Stomach smooth muscle (tissue), 2 donors: ENCODE measurements at regions not wholly inside any gene's neighbourhood (a gene's known extent, or its start where the extent isn't known, plus 50 kb on each side); places are given as distances from the start of the nearest gene placed in this dataset.

Source experiments
- H3K27ac ChIP-seq: one replicate; pipeline ENCODE4 v1.7.0; 2013; ENCODE audit warnings: mild to moderate bottlenecking, low read length, inconsistent platforms
- H3K27me3 ChIP-seq, 2 donors: one replicate each; pipeline ENCODE4 v1.7.0; 2013; ENCODE audit warnings: low read length in 2 of 2; ENCODE audit not compliant: insufficient read depth in 2 of 2, control insufficient read depth in 1 of 2
- H3K36me3 ChIP-seq, 2 donors: one replicate each; pipeline ENCODE4 v1.7.0; 2013; ENCODE audit warnings: low read length in 2 of 2; ENCODE audit not compliant: control insufficient read depth in 2 of 2, insufficient read depth in 2 of 2
- H3K4me1 ChIP-seq: one replicate; pipeline ENCODE4 v1.7.0; 2013; ENCODE audit warnings: low read length; ENCODE audit not compliant: control insufficient read depth, insufficient read depth
- H3K4me3 ChIP-seq, 2 donors: one replicate each; pipeline ENCODE4 v1.7.0; 2013; ENCODE audit warnings: low read length in 2 of 2
- H3K9ac ChIP-seq, 2 donors: one replicate each; pipeline ENCODE4 v1.7.0; 2013; ENCODE audit warnings: low read length in 2 of 2, mild to moderate bottlenecking in 1 of 2
- H3K9me3 ChIP-seq, 2 donors: one replicate each; pipeline ENCODE4 v1.7.0; 2013; ENCODE audit warnings: low read length in 2 of 2; ENCODE audit not compliant: control insufficient read depth in 2 of 2
- donor health status: healthy.
- donor health status: Pancreatic carcinoma.

DNA sequence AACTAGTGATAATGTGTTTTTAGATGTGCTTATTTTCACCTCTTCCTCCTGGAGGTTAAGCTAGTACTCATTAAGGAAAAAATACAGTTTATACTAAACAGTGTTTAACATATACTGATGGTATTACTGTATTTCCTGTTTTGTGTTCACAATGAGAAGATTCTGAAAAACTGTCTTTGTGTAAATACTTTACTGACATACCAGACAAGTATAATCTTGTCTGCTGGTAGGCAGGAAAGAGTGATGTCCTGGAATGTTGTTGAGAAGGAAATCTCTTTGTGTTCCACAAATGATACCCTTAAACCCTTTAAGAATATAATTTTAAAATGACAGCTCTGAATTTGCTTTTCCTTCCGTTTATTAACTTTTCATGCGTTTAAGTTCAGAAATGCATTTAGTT is 205.5 kb upstream of the NUDT6 start:
- Histone ChIP-seq H3K4me3 (no peak overlapping the region), H3K9me3 (no peaks in the 10 kb centered on the region), H3K27ac (no peak overlapping the region), H3K27me3 (no peaks in the 10 kb centered on the region), H3K9ac (peak overlapping the region in 1 of 2 donors; percentile 14), H3K4me1 (no peaks in the 10 kb centered on the region), H3K36me3 (no peaks in the 10 kb centered on the region)

- Histone ChIP-seq H3K27me3 (no peaks in the 10 kb centered on the region), H3K9me3 (no peaks in the 10 kb centered on the region), H3K36me3 (no peaks in the 10 kb centered on the region), H3K9ac (no peak overlapping the region), H3K27ac (no peak overlapping the region), H3K4me3 (no peak overlapping the region), H3K4me1 (no peaks in the 10 kb centered on the region)
These were observed 211.1 kb upstream of the NUDT6 start for GRCh38 chr4:123133397-123134050.

GRCh38 chr4:123144616-123145015 is 222.2 kb upstream of the NUDT6 start:
- H3K36me3 ChIP-seq: no peaks in the 10 kb centered on the region
- H3K9me3 ChIP-seq: no peaks in the 10 kb centered on the region
- H3K27me3 ChIP-seq: no peaks in the 10 kb centered on the region
- H3K27ac ChIP-seq: no peak overlapping the region
- H3K4me1 ChIP-seq: no peaks in the 10 kb centered on the region
- no peak overlapping the region for H3K4me3 ChIP-seq
- no peak overlapping the region for H3K9ac ChIP-seq

DNA sequence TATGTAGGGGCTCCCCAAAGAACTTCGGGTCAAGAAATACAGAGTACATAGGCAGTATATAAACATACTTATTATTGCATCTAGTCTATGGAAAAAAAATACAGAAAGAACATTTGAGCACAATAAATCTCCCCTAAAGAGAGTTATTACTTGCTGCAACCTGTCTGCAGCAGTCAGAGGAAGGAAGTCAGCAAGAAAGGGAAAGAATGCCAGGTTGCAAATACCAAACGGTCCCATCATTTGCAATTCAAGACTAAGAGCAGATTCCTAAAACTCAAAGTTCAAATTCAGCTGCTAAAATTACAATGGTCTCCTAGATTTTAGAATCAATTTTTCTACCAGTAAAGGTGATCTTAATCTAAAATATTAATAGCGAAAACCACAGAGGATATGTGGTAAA is 236.2 kb upstream of the NUDT6 start:
- H3K27me3 ChIP-seq: no peaks in the 10 kb centered on the region
- H3K36me3 ChIP-seq: no peaks in the 10 kb centered on the region
- H3K9ac ChIP-seq: no peak overlapping the region
- no peak overlapping the region for H3K27ac ChIP-seq
- no peaks in the 10 kb centered on the region for H3K9me3 ChIP-seq
- H3K4me1 ChIP-seq: no peaks in the 10 kb centered on the region
- no peak overlapping the region for H3K4me3 ChIP-seq

- H3K9ac ChIP-seq: no peak overlapping the region
- no peaks in the 10 kb centered on the region for H3K9me3 ChIP-seq
- no peak overlapping the region for H3K27ac ChIP-seq
- H3K4me1 ChIP-seq: no peaks in the 10 kb centered on the region
- H3K27me3 ChIP-seq: no peaks in the 10 kb centered on the region
- H3K36me3 ChIP-seq: no peaks in the 10 kb centered on the region
- no peak overlapping the region for H3K4me3 ChIP-seq
These were observed 237.1 kb upstream of the NUDT6 start for GRCh38 chr4:123159479-123159878.

GRCh38 chr4:123162859-123163258 is 233.7 kb upstream of the SPRY1 start:
- Histone ChIP-seq H3K27ac (no peak overlapping the region), H3K27me3 (no peaks in the 10 kb centered on the region), H3K36me3 (no peaks in the 10 kb centered on the region), H3K4me3 (no peak overlapping the region), H3K9me3 (no peaks in the 10 kb centered on the region), H3K4me1 (no peaks in the 10 kb centered on the region), H3K9ac (no peak overlapping the region)

- no peaks in the 10 kb centered on the region for H3K9me3 ChIP-seq
- no peaks in the 10 kb centered on the region for H3K27me3 ChIP-seq
- no peaks in the 10 kb centered on the region for H3K4me1 ChIP-seq
- no peak overlapping the region for H3K9ac ChIP-seq
- no peak overlapping the region for H3K4me3 ChIP-seq
- H3K27ac ChIP-seq: no peak overlapping the region
- no peaks in the 10 kb centered on the region for H3K36me3 ChIP-seq
These were observed 233.1 kb upstream of the SPRY1 start for GRCh38 chr4:123163501-123163900.

GRCh38 chr4:123166023-123166422 is 230.6 kb upstream of the SPRY1 start:
- Histone ChIP-seq H3K9ac (no peak overlapping the region), H3K27me3 (no peaks in the 10 kb centered on the region), H3K4me1 (no peaks in the 10 kb centered on the region), H3K36me3 (no peaks in the 10 kb centered on the region), H3K27ac (no peak overlapping the region), H3K4me3 (no peak overlapping the region), H3K9me3 (no peaks in the 10 kb centered on the region)

DNA sequence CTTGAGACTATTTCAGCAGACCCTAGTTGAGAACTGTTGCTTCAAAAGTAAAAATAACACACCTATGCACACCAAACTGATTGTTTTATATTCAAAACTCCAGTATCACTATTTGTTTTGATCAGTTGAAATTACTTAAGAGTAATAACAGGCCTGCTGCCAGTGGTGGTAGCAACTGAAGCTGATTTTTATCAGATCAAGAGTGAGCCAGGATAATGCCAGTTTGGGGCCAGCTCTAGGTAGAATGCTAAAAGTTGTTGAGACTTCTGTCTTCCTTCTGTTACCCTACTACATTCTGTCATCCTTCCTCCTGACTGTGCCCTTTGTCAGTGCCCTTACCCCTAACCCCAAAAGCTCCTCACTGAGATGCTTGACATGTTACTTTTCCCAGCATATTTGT is 228.7 kb upstream of the SPRY1 start:
- H3K9ac ChIP-seq: no peak overlapping the region
- no peak overlapping the region for H3K27ac ChIP-seq
- H3K36me3 ChIP-seq: no peaks in the 10 kb centered on the region
- no peaks in the 10 kb centered on the region for H3K4me1 ChIP-seq
- no peaks in the 10 kb centered on the region for H3K9me3 ChIP-seq
- H3K27me3 ChIP-seq: no peaks in the 10 kb centered on the region
- H3K4me3 ChIP-seq: no peak overlapping the region

GRCh38 chr4:123168812-123169211 is 227.8 kb upstream of the SPRY1 start:
- no peak overlapping the region for H3K27ac ChIP-seq
- H3K27me3 ChIP-seq: no peaks in the 10 kb centered on the region
- no peak overlapping the region for H3K9ac ChIP-seq
- no peaks in the 10 kb centered on the region for H3K9me3 ChIP-seq
- no peak overlapping the region for H3K4me3 ChIP-seq
- no peaks in the 10 kb centered on the region for H3K4me1 ChIP-seq
- no peaks in the 10 kb centered on the region for H3K36me3 ChIP-seq

DNA sequence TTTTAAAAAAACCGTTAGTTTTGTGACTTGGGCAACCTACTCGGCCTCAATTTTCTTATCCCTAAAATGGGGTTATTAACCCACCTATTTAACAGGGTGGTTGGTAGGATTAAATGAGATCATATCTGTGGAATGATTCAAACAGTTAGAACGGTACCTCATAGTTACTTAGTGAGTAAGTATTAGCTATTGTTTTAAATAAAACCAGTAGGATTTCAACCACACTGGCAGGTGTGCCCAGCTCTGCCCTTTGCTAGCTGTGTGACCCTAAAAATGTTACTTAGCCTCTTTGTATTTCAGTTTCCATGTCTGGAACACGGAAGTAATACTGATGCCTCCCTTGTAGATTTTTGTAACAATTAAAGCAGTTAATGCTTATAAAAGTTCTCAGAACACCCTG is 225.8 kb upstream of the SPRY1 start:
- Histone ChIP-seq H3K9ac (no peak overlapping the region), H3K27me3 (no peaks in the 10 kb centered on the region), H3K27ac (no peak overlapping the region), H3K9me3 (no peaks in the 10 kb centered on the region), H3K4me1 (no peaks in the 10 kb centered on the region), H3K4me3 (no peak overlapping the region), H3K36me3 (no peaks in the 10 kb centered on the region)
